PC-9 (cell line): ENCODE measurements at regions not wholly inside any gene's neighbourhood (a gene's known extent, or its start where the extent isn't known, plus 50 kb on each side); places are given as distances from the start of the nearest gene placed in this dataset.

ENCODE experiments used
- BruUV-seq: library from RNA; stranded (reverse); fragments of 400-500 nt; replicated peaks from 2 replicates; lab custom pipeline; 2021; lab: Mats Ljungman, UMichigan
- CTCF ChIA-PET: fragments of 300-600 bp; sonication (Branson Sonifier 250); formaldehyde crosslinking; loops from one replicate; lab custom pipeline; 2022; ENCODE audit warnings: antibody characterized with exemption; lab: Charles Lee
- POLR2A ChIA-PET: fragments of 300-600 bp; sonication (Branson Sonifier 250); formaldehyde crosslinking; loops from one replicate; lab custom pipeline; 2022; ENCODE audit warnings: antibody characterized with exemption; ENCODE audit not compliant: unreplicated experiment; lab: Charles Lee
- DNase-seq, 2 experiments: peaks; one replicate each; pipeline versions ENCODE4 v3.0.0 to v3.0.0-alpha.2; 2015 to 2022; ENCODE audit warnings: mixed read lengths in 1 of 2
- H2AFZ ChIP-seq: fragments of 200-600 bp; sonication (generic); 2 replicates; pipeline ENCODE4 v1.8.1; 2017; ENCODE audit warnings: antibody characterized with exemption
- H3F3A ChIP-seq: fragments of 200-600 bp; sonication (generic); 2 replicates; pipeline ENCODE4 v1.8.1; 2017; ENCODE audit warnings: antibody characterized with exemption, mild to moderate bottlenecking, low read depth; ENCODE audit not compliant: insufficient read depth
- H3K27ac ChIP-seq: fragments of 200-600 bp; sonication (generic); 2 replicates; pipeline ENCODE4 v1.6.1; 2016; ENCODE audit warnings: mixed run types
- H3K27me3 ChIP-seq: fragments of 200-600 bp; sonication (generic); 2 replicates; pipeline ENCODE4 v1.6.1; 2016; ENCODE audit warnings: low read depth, mixed run types; ENCODE audit not compliant: insufficient read depth
- H3K36me3 ChIP-seq: fragments of 200-600 bp; sonication (generic); 2 replicates; pipeline ENCODE4 v1.6.1; 2016; ENCODE audit warnings: low read depth, mixed run types
- H3K4me1 ChIP-seq: fragments of 200-600 bp; sonication (generic); replicated peaks from 2 replicates; pipeline ENCODE4 v1.6.1; 2016; ENCODE audit warnings: mixed run types; ENCODE audit not compliant: insufficient read depth
- H3K4me2 ChIP-seq: fragments of 200-600 bp; sonication (generic); 2 replicates; pipeline ENCODE4 v1.6.1; 2017; ENCODE audit warnings: mixed run types
- H3K4me3 ChIP-seq: fragments of 200-600 bp; sonication (generic); 2 replicates; pipeline ENCODE4 v1.6.1; 2016; ENCODE audit warnings: mixed run types
- H3K79me2 ChIP-seq: fragments of 200-600 bp; sonication (generic); 2 replicates; pipeline ENCODE4 v1.6.1; 2017; ENCODE audit warnings: low read depth, mixed run types
- H3K9me2 ChIP-seq: fragments of 200-600 bp; sonication (generic); 2 replicates; pipeline ENCODE4 v1.8.1; 2017; ENCODE audit warnings: mild to moderate bottlenecking; ENCODE audit not compliant: insufficient read depth
- H3K9me3 ChIP-seq: fragments of 200-600 bp; sonication (generic); 2 replicates; pipeline ENCODE4 v1.8.1; 2016; ENCODE audit warnings: low read depth; ENCODE audit not compliant: insufficient read depth
- H4K20me1 ChIP-seq: fragments of 200-600 bp; sonication (generic); 2 replicates; pipeline ENCODE4 v1.8.1; 2017; ENCODE audit not compliant: insufficient read depth
- CTCF ChIP-seq: fragments of 200-600 bp; sonication (generic); conservative IDR thresholded peaks from 2 replicates; pipeline ENCODE4 v1.6.1; 2017; ENCODE audit warnings: mixed run types, antibody characterized with exemption, mild to moderate bottlenecking, moderate library complexity
- EZH2 ChIP-seq: fragments of 200-600 bp; sonication (generic); IDR thresholded peaks from 2 replicates; pipeline ENCODE4 v1.8.0; 2017; ENCODE audit warnings: antibody characterized with exemption, low read depth
- intact Hi-C: fragments of 100-400 bp; cut with micrococcal nuclease; formaldehyde crosslinking; loops from one replicate; pipeline ENCODE4 v1.10.0; 2022; ENCODE audit not compliant: unreplicated experiment

DNA sequence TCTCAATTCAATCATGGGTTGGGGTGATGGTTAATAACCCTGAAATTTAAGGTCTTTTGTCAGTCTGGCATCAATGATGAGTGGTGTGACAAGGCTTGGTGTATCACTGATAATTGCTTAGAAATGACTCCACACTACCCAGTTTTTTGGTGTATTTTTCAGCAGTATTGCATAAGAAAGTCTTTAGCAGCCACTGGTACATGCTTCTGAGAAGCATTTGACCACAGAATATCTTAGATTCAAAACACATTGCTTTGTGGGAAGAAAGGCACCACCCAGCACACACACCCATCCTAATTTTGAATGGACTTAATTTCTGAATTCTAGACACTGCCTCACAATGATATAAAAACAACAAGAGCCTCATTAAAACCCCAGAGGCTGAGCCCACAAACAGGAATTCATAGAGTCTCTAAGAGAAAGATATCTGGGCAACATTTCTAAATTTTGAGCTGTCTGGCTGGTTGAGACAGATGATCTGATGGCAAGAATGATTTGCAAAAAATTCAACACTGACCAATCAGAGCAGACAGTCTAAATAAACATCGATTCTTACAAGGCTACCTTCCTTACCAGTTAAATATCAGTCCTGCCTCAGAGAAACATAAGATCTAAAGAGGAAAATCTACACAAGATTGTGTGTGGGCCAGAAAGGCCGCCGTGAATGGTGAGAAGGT is 114.7 kb upstream of the CYP1B1 start:
- intact Hi-C loops: no loop called here
- no TSS peak for BruUV-seq

GRCh38 chr2:38187541-38188011 is 111.6 kb upstream of the CYP1B1 start:
- Histone ChIP-seq H3K9me3 (peaks cover 4% of the 10 kb centered on the region; the same call in 1 of the 2 replicates), H3K4me1 (peaks cover 17% of the 10 kb centered on the region), H3K27me3 (no peaks in the 10 kb centered on the region), H3K79me2 (no peaks in the 10 kb centered on the region), H3K4me2 (no peak overlapping the region), H2AFZ (no peak overlapping the region), H3K4me3 (no peak overlapping the region), H4K20me1 (no peaks in the 10 kb centered on the region), H3F3A (no peaks in the 10 kb centered on the region; the same call in 1 of the 2 replicates), H3K36me3 (no peaks in the 10 kb centered on the region), H3K27ac (no peak overlapping the region), H3K9me2 (no peaks in the 10 kb centered on the region)
- no TSS peak for BruUV-seq
- DNase-seq: no peak
- no peak for TF ChIP-seq EZH2
- no peak for TF ChIP-seq CTCF
- POLR2A ChIA-PET: no interaction called here
- CTCF ChIA-PET: no interaction called here
- intact Hi-C loops: no loop called here

More for the DNA sequence above, 114.7 kb upstream of the CYP1B1 start:
- no peaks in the 10 kb centered on the region for H3K9me2 ChIP-seq
- CTCF ChIA-PET: no interaction called here
- no peak overlapping the region for H3K4me2 ChIP-seq
- no peaks in the 10 kb centered on the region for H3K79me2 ChIP-seq
- H3K36me3 ChIP-seq: no peaks in the 10 kb centered on the region
- H3K9me3 ChIP-seq: peaks cover 4% of the 10 kb centered on the region; the same call in 1 of the 2 replicates
- no peak for TF ChIP-seq EZH2
- no peak for TF ChIP-seq CTCF
- H3K4me1 ChIP-seq: peaks cover 35% of the 10 kb centered on the region
- peaks cover 9% of the 10 kb centered on the region for H3F3A ChIP-seq
- no peak overlapping the region for H2AFZ ChIP-seq
- no peaks in the 10 kb centered on the region for H3K27me3 ChIP-seq
- H3K27ac ChIP-seq: no peak overlapping the region
- H4K20me1 ChIP-seq: no peaks in the 10 kb centered on the region
- POLR2A ChIA-PET: no interaction called here
- no peak overlapping the region for H3K4me3 ChIP-seq
- no peak for DNase-seq

DNA sequence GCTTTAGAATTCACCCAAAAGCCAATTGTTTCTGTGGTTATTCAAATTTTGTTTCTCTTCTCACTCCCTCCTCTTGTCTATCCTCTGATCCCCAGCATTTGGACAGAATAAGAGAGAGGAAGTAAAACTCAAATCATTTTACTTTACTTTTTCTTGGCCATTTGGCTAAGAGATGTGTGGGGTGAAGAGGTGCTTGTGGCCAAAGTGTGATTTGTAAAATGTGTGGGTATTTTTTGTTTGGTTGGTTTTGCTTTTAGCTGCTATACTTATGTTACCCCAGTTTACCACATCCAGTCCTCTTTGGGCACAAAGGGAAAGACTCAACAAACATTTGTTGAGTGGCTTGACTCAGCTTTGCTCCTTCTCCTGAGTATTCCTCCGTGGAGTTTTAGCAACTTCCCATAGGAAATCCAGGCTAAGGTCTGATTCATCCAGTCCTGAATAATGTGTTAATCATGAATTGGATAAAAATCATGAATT is 109.1 kb upstream of the CYP1B1 start:
- ChIA-PET POLR2A (no interaction called here), CTCF (no interaction called here)
- H3F3A ChIP-seq: no peaks in the 10 kb centered on the region; the same call in 1 of the 2 replicates
- H3K4me3 ChIP-seq: no peak overlapping the region
- DNase-seq: no peak
- no peak for TF ChIP-seq EZH2
- H3K36me3 ChIP-seq: no peaks in the 10 kb centered on the region
- intact Hi-C loops: no loop called here
- 0 out of 2 replicates have a peak, but pooled peaks cover 2% of the 10 kb centered on the region for H3K9me3 ChIP-seq
- no peaks in the 10 kb centered on the region for H4K20me1 ChIP-seq
- no peaks in the 10 kb centered on the region for H3K79me2 ChIP-seq
- no TSS peak for BruUV-seq
- H3K27ac ChIP-seq: no peak overlapping the region
- no peak overlapping the region for H3K4me2 ChIP-seq
- H3K9me2 ChIP-seq: no peaks in the 10 kb centered on the region
- H3K27me3 ChIP-seq: no peaks in the 10 kb centered on the region
- no peaks in the 10 kb centered on the region for H3K4me1 ChIP-seq
- no peak overlapping the region for H2AFZ ChIP-seq
